HT-29 (cell line): ENCODE measurements at regions not wholly inside any gene's neighbourhood (a gene's known extent, or its start where the extent isn't known, plus 50 kb on each side); places are given as distances from the start of the nearest gene placed in this dataset.
"Not testable (repeated sequence)": the region's sequence is repeated elsewhere in the genome, so short reads cannot be mapped to it uniquely, and the experiment has no call there.

ENCODE experiments used
- DNase-seq: peaks from one replicate; pipeline ENCODE4 v3.0.0-alpha.2; 2015; ENCODE audit warnings: low spot score

DNA sequence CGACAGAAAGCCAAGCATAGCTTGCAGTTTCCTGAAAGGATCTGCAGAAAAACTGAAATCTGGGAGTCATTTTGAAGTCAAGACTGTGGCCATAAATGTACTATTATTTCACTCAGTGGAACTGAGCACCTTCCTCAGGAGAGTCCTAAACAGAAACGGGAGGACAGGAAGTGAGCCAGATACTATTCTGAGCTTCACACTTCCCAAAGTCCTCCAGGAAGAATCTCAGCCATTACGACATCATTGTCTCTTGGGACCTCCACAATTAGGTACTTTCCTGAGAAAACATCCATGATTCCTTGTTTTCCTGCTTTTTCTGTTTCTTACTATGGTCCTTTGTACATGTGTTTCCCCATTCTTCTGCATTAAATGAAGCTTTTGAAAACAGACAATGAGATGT lies 299.2 kb upstream of the USP25 start:
- DNase-seq: no peak

DNA sequence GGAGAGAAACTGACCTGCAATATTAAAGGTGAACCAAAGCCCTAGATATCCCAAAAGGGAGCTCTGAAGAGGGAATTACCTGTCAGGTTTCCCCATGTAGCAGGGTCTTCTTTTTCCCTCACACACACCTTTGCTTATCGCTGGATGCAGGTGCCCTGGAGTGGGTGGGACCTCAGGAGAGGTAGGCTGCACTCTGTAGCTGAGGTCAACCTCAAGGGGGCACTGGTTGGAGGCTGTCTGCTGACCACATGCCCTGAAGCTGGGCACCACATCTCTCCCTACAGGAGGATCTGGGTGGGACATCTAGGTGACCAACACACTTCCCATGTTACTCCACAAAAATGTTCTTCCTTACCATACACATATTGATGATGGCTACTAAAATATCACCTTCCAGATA lies 298.7 kb upstream of the USP25 start:
- no peak for DNase-seq

DNA sequence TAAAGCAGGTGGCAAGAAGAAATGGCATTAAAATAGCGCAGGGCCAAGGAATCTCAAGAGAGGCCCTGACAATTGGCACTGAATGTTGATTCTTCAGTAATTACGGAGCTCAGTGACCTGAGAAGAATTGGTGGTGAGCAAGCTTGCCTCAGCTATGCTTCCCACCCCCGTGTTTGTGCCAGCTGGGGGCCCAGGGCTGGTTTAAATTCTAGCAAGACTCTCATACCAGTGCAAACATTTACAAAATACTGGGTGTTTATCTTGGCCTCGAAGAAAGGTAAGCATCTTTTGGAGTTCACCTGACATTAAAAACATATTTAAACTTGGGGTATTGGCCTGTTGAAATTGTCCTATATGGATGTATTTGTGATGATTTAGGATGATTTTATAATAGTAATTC lies 296.7 kb upstream of the USP25 start:
- DNase-seq: no peak

DNA sequence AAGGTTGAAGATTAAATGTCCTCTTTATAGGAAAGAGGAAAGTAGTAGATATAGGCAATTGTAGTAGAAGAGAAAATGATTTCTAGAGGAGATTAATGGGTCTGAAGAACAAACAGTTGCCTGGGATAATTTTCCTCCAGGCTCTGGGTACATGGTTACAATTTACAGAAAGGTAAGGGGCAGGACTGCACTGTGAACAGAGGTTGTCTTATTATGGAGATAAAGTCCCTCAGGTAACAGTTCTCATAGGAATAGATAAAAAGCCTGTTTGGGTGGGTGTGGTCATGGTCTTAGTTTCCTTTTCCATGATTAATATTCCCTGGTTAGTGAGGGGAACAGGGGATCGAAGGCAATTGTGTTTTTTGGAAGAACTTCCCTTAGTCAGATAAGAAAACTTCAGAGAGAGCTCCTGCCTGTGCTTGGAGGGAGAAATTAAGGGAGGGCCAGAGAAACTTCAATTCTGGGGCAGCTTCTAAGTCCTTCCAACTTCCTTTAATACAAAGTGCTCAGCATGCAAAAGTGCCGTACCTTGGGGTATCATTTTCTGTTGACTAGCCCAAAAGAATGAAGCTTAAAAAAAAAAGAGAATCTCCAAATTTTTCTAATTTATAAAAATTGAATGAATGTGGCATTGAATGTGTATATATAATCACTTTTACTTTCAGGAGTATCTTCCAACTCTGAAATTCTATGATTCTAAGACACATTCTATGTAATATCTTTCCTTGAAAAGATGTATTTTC lies 295.4 kb upstream of the USP25 start:
- no peak for DNase-seq

DNA sequence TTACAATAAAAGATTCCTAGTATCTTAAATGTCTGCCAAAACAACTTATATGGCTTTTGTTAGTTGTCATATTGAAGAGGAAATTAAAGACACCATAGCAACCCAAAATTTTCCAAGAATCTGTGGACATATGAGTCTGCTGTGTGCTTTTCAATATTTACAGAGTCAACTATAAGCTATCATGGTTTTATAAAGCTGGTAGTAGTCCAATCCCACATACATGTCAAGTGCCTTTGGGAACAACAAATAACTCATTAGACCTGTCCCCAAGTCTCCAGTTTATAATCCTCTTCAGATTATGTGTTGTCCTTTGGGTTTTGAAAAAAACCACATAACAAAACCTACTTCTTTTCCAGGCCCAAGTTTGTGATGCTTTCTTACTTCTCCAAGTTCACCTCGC lies 293.8 kb upstream of the USP25 start:
- DNase-seq: no peak

DNA sequence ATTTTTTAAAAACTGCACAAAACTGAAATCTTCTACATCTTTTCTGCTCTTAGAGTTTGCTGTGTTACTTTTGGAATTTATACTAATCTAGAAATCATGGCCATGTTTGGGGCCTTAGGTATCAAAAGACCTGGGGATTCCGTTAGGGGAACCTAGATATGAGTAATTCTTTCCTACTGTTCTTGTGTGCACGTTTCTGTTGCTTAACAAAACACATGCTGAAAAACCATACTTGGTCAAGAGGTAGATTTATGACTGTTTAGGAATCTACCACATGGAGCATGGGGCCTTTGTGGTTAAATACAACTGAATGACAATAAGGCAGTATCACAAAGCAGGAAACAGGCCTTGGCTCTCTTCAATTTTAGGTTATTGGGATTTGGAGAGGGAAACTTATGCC lies 291.9 kb upstream of the USP25 start:
- DNase-seq: no peak

DNA sequence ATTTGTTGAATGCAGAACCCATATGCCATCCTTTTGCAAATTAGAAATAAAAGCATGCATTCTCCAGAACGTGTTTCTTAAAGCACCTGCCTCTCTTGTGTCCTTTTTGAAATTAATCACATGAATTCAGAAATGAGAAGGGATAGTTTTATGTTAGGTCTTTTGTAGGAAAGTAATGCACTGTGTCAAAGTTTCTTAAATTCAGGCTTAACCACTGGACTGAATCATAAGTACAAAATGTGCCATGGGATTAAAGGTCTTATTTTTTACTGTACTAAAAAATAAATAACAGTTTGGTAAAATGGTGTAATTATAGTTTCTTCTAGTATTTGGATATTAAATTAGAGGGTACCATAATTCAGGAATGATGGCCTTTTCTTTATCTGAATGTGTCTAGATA lies 290.1 kb upstream of the USP25 start:
- no peak for DNase-seq

DNA sequence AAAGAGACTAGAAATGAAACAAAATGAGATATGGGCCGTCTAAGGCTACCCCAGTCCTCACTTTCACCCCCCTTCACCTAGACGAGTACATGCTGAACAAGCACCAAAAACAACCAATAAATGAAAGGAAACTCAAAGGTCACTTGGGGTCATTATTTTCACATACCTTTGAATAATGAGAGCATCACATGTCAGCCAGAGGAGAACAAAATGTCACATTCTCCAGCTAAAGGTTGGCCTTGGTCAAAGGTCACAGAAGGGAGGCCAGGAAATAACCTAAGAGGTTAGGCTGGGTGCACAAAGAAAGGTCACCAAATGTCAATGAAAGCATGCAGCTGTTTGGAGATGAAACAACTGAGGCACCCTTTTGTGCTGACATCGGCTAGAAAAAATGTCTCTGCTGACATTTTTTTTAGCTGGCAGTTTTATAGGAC lies 288.7 kb upstream of the USP25 start:
- DNase-seq: no peak

DNA sequence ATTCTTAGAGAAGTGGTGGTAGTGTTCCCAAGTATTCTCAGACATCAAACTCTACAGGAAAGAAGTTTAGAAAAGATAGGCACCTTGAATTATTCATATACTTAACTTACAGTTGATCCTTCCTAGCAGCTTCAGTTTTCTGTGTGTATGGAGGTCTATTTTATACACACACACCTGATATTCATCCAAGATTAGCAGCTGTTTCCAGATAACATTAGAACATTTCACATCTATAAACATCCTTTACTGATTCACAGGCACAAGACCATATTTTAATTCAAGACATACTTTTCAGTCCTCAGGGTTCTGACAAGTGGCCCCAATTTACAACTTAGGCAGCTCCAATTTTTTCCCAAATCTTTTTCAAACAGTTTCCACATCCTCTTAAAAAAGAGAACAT lies 287.8 kb upstream of the USP25 start:
- no peak for DNase-seq

DNA sequence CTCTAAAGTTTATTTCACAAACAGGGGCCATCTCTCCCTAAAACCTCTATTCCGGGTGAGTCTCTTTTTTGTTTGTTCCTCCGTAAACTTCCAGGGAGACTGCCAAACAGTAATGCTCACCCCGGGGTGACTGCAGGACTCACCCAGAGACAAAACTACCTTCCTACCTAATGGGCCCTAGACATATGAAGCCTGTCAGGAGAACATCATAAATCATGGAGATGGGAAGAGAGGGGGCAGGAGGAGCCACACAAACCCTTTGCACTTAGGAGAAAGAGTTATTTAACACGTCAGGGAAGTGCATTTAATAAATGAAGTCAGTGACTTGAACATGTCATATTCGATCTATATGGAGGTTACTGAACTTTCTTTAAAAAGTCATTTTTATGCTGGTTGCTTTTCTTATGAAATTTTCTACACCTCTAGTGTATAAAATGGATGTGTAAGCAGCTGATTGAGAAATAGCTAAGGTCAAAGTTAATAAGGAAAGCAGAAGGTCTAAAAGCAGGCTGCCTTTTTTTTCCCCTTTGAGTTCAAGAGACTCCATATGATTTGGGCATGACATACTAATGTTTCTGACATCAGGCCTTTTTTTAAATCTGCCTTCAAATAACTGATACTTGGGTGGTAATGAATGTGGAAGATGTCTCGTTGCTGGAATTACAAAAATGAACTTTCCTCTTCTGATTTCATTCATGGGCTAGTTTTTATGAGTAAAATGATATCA lies 286.9 kb upstream of the USP25 start:
- DNase-seq: no peak

DNA sequence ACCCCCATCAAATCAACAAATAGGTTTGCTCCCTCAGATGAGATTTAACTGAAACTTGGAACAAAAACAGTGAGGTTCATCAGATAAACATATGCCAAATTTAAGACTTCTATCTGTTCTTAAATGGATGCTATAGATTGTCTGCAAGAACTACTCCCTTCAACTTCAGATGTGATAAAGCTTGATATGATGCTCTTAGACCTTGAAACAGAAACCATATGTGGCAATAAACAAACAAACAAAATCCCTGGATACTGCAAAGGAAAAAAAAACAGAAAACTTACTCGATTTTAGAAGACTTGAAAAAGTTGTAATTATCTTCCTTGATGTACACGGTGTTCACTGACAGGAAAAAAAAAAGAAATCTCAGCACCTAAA lies 286.1 kb upstream of the USP25 start:
- DNase-seq: no peak

DNA sequence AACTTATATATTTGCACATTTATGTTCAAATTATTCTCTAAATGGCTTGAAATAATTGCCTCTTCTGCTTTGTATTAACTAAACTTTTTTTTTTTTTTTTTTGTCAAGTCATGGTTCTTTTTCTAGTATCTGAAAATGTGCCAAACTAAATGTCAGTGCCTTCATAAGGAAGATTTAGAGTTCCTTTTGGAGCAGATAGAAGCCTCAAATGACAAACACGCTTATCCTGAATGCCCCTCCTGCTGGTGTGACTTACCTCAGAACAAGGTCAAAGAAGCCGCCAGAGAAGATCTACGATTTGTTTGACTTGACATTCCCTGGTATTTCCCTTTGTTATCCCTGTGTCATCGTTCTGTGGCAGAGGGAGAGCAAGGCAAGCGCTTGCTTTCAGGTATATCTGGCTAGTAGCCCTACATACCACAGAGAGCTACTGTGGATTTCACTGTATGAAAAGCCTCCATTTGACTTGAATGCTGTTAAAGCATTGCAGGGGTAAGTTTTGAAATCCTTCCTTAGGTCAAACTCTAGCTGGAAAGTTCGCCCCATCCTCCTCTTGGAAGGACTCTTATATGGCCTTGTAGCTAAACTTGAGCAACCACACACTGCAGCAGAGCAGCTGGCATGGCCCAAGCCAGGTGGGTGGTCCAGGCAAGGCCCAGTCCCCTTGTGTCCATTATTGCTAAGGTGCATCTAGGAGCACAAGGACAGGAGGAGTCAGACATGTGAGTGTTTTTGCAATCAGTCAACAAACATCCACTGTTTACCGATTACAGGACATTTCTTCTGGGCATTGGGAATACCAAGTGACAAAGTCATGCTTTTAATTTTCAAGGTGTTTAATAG lies 285.4 kb upstream of the USP25 start:
- DNase-seq: no peak

DNA sequence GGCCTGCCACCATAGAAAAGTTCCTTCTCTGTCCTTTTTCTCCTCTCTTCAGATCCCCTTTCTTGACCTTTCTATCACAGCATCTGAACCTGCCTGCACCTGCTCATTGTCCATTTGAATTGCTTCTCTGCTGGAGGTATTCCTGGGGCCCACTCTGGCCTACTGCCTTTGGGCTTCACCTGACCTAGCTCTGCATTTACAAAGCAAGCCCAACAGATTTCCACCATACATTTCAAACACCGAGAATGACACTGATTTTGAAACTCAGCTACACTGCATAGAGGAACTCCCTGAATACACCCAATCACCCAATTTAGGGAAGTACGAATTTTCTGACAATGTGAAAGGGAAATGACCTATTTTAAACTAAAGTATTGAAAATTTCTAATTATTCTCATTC lies 284.5 kb upstream of the USP25 start:
- DNase-seq: no peak

DNA sequence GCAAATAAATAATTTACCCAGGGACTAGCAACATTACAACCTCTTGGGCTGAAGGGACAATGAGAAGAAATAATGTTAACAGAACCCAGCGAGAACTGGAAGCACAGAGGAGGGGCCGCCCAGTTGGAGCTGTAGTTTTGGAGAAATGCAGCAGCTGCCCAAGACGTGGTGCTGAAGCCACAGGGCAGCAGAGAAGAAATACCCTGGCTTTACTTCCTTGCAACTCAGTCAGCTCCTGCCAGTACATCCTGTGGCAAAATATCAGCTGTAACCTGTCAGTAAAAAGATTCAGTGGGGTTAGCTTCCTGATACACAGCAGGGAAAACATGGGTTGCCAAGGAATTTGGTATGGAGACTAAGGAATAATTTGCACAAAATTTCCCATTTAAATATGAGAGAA lies 283.6 kb upstream of the USP25 start:
- no peak for DNase-seq

DNA sequence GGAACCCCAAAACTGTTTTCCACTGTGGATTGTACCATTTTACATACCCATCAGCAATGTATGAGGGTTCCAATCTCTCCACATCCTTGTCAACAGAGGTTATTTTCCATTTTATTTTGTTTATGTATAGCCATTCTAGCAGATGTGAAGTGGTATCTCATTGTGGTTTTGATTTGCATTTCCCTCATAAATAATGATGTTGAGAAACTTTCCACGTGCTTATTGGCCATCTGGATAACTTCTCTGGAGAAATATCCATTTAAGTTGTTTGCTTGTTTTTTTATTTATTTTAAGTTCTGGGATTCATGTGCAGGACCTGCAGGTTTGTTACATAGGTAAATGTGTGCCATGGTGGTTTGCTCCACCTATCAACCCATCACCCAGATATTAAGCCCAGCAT lies 280.2 kb upstream of the USP25 start:
- DNase-seq: no peak

DNA sequence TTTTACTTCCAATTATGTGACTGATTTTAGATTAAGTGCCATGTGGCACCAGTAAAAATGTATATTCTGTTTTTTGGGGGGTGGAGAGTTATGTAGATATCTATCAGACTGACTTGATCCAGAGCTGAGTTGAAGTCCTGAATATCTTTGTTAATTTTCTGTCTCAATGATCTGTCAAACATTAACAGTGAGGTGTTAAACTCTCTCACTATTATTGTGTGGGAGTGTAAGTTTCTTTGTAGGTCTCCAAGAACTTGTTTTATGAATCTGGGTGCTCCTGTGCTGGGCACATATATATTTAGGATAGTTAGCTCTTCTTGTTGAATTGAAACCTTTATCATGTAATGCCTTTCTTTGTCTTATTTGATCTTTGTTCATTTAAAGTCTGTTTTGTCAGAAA lies 276.5 kb upstream of the USP25 start:
- no peak for DNase-seq

DNA sequence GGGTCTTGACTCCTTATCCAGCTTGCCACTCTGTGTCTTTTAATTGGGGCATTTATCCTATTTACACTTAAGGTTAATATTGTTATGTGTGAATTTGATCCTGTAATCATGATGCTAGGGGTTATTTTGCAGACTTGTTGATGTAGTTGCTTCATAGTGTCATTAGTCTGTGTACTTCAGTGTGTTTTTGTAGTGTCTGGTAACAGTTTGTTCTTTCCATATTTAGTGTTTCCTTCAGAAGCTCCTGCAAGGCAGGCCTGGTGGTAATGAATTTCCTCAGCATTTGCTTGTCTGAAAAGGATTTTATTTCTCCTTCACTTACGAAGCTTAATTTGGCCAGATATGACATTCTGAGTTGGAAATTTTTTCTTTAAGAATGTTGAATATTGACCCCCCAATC lies 276.0 kb upstream of the USP25 start:
- DNase-seq: not testable (repeated sequence)

DNA sequence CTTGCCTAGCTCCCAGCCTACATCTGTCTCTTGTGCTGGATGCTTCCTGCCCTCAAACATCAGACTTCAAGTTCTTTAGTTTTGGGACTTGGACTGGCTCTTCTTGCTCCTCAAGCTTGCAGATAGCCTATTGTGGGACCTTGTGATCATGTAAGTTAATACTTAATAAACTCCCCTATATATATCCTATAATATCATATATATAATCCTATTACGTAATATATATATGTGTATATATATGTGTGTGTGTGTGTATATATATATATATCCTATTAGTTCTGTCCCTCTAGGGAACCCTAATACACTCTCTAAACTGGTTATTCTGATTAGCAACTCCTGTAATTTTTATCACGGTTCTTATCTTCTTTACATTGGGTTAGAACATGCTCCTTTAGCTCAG lies 274.9 kb upstream of the USP25 start:
- DNase-seq: not testable (repeated sequence)

DNA sequence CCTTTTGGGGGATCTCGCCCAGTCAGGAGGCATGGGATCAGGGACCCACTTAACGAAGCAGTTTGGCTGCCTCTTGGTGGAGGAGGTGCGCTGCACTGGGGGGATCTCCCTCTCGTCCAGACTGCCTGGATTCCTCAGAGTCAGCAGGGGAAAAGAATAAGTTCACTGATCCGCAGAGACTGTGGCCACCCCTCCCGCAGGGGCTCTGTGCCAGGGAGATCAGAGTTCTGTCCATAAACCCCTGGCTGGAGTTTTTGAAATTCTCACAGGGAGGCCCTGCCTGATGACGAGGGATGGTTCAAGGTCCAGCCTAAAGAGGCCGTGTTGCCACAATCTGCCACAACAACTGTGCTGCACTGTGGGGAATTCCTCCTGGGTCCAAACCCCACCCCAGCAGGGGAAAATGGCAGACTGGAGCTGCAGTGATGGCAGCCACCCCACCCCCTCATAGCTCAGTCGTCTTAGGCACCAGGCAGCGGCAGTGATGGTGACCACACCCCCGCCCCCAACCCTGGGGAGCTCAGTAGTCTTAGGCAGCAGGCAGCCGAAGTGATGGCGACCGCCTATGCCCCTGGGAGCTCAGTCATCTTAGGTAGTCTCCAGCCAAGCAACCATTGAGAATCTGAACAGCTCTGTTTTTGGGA lies 273.8 kb upstream of the USP25 start:
- no peak for DNase-seq

DNA sequence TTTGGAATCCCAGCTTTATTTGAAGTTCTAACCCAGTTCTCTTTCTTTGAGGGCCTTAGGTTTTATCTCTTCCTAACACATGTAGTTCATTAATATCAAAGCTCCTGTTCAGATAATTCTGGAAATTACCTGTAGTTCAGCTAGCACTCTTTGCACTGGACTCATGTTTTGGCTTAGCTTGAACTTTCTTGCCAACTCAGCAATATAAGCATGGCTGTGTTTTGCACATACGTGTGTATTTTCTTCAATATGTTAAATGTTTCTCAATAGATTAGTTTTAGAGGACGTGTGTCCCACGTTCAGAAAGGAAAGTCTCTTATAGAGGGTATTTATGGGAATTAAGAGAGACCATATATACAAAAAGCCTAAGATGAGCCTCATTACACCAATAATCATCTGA lies 271.8 kb upstream of the USP25 start:
- DNase-seq: no peak

DNA sequence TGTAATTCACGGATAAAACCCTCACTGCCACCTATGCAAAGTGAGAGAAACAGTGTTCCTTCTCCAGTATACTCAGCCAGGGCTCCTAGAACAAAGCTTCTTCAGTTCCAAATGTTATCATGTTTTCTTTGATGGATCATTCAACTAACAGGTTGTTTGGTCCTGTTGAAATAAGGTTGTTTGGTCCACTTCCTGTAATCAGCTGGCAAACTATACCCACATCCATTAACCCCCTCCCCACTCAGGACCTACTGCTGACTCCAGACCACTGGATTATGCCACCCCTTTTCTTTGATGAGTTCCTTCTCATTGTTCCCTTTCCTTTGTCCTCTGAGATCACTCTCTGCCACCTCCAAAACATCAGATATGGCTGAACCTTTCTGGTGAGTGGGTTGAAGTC lies 267.7 kb upstream of the USP25 start:
- no peak for DNase-seq

DNA sequence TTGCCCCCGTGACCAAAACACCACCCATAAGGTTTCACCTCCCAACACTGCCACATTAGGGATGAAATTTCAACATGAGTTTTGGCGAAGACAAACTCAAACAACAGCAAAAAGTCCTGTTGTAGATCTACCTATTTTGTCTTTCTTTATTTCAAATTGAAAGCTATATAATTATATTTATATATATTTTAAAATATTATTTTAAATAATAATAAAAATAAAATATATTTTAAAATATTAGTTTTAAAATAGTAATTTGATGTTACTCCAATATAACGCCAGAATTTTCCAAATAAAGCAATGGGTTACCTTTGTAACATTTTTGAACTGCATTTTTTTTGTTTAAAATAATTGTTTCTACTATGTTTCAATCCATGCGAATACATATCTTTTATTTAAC lies 263.5 kb upstream of the USP25 start:
- no peak for DNase-seq
